Activated T-cell treated with anti-CD3 and anti-CD28 coated beads for 48 hours (primary cell): ENCODE measurements at regions not wholly inside any gene's neighbourhood (a gene's known extent, or its start where the extent isn't known, plus 50 kb on each side); places are given as distances from the start of the nearest gene placed in this dataset.
"Not testable (repeated sequence)": the region's sequence is repeated elsewhere in the genome, so short reads cannot be mapped to it uniquely, and the experiment has no call there.

Experiments
- DNase-seq: peaks from one replicate; pipeline ENCODE4 v3.0.0-alpha.2; 2020; ENCODE audit warnings: low read depth

GRCh38 chr1:83130886-83131691 lies 867.8 kb downstream of the TTLL7 start:
- no peak for DNase-seq

- no peak for DNase-seq
These were observed 869.8 kb downstream of the TTLL7 start for GRCh38 chr1:83129107-83129506.

- DNase-seq = no peak
These were observed 873.5 kb downstream of the TTLL7 start for GRCh38 chr1:83125456-83125855.

- no peak for DNase-seq
These were observed 875.9 kb downstream of the TTLL7 start for GRCh38 chr1:83123019-83123418.

- no peak for DNase-seq
These were observed 880.5 kb downstream of the TTLL7 start for GRCh38 chr1:83118472-83118871.

- DNase-seq = not testable (repeated sequence)
These were observed 881.9 kb downstream of the TTLL7 start for GRCh38 chr1:83117030-83117429.

- no peak for DNase-seq
These were observed 883.1 kb downstream of the TTLL7 start for GRCh38 chr1:83115785-83116184.

GRCh38 chr1:83114136-83114834 lies 884.6 kb downstream of the TTLL7 start:
- DNase-seq = no peak

GRCh38 chr1:83113652-83114051 lies 885.3 kb downstream of the TTLL7 start:
- no peak for DNase-seq

- no peak for DNase-seq
These were observed 886.6 kb downstream of the TTLL7 start for GRCh38 chr1:83112248-83112885.

- no peak for DNase-seq
These were observed 888.8 kb downstream of the TTLL7 start for GRCh38 chr1:83110156-83110555.

- DNase-seq = no peak
These were observed 889.2 kb downstream of the TTLL7 start for GRCh38 chr1:83109692-83110091.

- DNase-seq = no peak
These were observed 894.4 kb downstream of the TTLL7 start for GRCh38 chr1:83104558-83104957.

- no peak for DNase-seq
These were observed 895.6 kb downstream of the TTLL7 start for GRCh38 chr1:83103341-83103740.

GRCh38 chr1:83102630-83103071 lies 896.3 kb downstream of the TTLL7 start:
- no peak for DNase-seq

GRCh38 chr1:83101406-83101805 lies 897.5 kb downstream of the TTLL7 start:
- DNase-seq = no peak

- DNase-seq = no peak
These were observed 898.8 kb downstream of the TTLL7 start for GRCh38 chr1:83100133-83100532.

GRCh38 chr1:83098791-83099190 lies 900.1 kb downstream of the TTLL7 start:
- no peak for DNase-seq

- DNase-seq = no peak
These were observed 900.8 kb downstream of the TTLL7 start for GRCh38 chr1:83098131-83098530.

- no peak for DNase-seq
These were observed 901.2 kb downstream of the TTLL7 start for GRCh38 chr1:83097715-83098114.

- DNase-seq = no peak
These were observed 903.4 kb downstream of the TTLL7 start for GRCh38 chr1:83095570-83095969.

GRCh38 chr1:83090195-83090594 lies 908.7 kb downstream of the TTLL7 start:
- no peak for DNase-seq

- no peak for DNase-seq
These were observed 911.1 kb downstream of the TTLL7 start for GRCh38 chr1:83087851-83088250.
